AG09309 (cell line): ENCODE measurements at regions not wholly inside any gene's neighbourhood (a gene's known extent, or its start where the extent isn't known, plus 50 kb on each side); places are given as distances from the start of the nearest gene placed in this dataset.

ENCODE experiments used
- DNase-seq: peaks from one replicate; pipeline ENCODE4 v3.0.0-alpha.2; 2010; ENCODE audit warnings: low read depth
- H3K4me3 ChIP-seq: 2 replicates; pipeline ENCODE4 v1.5.1; 2011; ENCODE audit warnings: mild to moderate bottlenecking, low read depth, low read length, moderate library complexity; ENCODE audit not compliant: control insufficient read depth
- TF ChIP-seq, protein P1 (sequence below): IDR thresholded peaks from 2 replicates; pipeline ENCODE4 v1.5.1; 2011; ENCODE audit warnings: mild to moderate bottlenecking, low read depth, low read length, inconsistent platforms; ENCODE audit not compliant: insufficient read depth, control insufficient read depth; ENCODE audit errors: missing control alignments

GRCh38 chr20:58099956-58100730 lies 128.3 kb downstream of the ANKRD60 start:
- TF ChIP-seq, protein P1, sequence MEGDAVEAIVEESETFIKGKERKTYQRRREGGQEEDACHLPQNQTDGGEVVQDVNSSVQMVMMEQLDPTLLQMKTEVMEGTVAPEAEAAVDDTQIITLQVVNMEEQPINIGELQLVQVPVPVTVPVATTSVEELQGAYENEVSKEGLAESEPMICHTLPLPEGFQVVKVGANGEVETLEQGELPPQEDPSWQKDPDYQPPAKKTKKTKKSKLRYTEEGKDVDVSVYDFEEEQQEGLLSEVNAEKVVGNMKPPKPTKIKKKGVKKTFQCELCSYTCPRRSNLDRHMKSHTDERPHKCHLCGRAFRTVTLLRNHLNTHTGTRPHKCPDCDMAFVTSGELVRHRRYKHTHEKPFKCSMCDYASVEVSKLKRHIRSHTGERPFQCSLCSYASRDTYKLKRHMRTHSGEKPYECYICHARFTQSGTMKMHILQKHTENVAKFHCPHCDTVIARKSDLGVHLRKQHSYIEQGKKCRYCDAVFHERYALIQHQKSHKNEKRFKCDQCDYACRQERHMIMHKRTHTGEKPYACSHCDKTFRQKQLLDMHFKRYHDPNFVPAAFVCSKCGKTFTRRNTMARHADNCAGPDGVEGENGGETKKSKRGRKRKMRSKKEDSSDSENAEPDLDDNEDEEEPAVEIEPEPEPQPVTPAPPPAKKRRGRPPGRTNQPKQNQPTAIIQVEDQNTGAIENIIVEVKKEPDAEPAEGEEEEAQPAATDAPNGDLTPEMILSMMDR, result no peak
- H3K4me3 ChIP-seq, result no peak overlapping the region

GRCh38 chr20:58099291-58099935 lies 129.0 kb downstream of the ANKRD60 start:
- TF ChIP-seq, protein P1, result no peak
- DNase-seq, result no peak
- H3K4me3 ChIP-seq, result no peak overlapping the region

More at GRCh38 chr20:58099956-58100730, 128.3 kb downstream of the ANKRD60 start:
- DNase-seq, result no peak

DNA sequence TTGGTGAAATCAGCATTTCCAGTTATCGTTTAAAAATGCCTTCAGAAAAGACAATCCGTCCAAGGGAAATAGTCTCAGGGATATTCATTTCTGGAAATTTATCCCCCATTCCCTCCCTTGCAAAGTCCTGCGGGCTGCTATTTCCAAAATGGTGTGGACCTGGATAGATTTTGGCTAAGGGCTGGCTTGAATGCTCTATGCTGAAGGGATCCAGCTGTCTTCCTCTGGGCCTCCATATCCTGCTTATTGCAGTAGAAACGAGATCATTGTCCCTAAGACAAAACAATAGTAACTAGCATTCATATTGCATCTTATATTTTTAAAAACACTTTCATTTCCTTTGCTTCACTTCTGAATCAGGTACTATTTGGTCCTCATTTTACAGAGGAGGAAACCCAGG lies 129.9 kb downstream of the ANKRD60 start:
- no peak for DNase-seq
- TF ChIP-seq, protein P1, result no peak
- no peak overlapping the region for H3K4me3 ChIP-seq

DNA sequence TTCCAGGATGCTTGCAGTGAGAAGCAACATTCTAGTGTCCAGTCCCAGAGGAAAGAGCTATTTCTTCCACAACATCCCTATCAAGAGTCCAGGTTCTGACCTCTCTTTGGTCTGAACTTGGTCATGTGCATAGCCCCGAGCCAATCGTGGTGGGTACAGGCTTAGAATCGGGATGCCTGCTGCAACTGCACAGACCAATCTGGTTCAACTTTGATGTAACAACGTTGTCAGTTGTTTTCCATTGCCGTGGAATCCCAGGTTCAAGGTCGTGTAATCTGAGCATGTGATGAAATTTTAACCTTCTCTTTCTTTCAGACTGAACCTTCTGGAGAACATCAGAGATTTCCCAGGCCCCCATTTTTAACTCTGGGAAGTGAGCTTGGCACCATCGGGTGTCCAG lies 130.5 kb downstream of the ANKRD60 start:
- H3K4me3 ChIP-seq, result no peak overlapping the region
- DNase-seq, result no peak
- TF ChIP-seq, protein P1, result no peak

DNA sequence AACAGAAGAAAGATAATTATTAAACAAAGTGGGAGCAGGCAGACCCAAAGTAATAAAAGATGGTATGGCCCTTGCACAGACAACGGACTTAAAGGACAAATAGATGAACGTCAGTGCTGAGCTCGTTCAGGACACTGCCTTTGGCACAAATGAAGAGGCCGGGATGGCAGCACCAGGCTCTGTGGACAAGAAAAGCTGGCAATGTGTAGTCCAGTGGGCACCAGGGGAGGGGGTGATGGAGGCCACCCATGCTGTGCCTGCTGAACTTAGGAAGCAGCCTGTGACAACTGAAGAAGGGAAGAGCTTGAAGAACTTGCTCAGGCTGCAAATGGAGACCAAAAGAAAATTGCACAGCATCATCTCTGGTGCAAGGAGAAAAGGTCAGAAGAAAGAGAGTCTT lies 131.0 kb downstream of the ANKRD60 start:
- no peak for DNase-seq
- TF ChIP-seq, protein P1, result no peak
- H3K4me3 ChIP-seq, result no peak overlapping the region

DNA sequence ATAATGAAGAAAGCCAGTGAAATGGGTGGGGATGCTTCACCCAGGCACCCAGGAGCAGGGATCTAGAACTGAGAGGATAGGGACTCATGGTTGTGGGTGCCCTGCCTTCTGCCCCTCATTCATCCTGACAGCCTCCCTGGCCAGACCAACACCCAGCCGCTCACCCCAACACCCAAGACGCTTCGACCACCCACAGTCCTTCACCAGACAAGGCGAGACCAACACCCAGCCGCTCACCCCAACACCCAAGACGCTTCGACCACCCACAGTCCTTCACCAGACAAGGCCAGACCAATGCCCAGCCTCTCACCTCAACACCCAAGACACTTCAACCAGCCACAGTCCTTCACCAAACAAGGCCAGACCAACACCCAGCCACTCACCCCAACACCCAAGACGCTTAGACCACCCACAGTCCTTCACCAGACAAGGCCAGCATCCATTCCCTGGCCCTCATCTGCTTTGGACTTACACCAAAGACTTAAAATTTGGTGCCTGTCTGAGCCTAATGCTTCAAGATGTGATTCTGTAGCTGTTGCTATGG lies 131.5 kb downstream of the ANKRD60 start:
- TF ChIP-seq, protein P1, result no peak
- no peak overlapping the region for H3K4me3 ChIP-seq
- no peak for DNase-seq
